DND-41 (cell line): ENCODE measurements at regions not wholly inside any gene's neighbourhood (a gene's known extent, or its start where the extent isn't known, plus 50 kb on each side); places are given as distances from the start of the nearest gene placed in this dataset.

ENCODE experiments used
- ATAC-seq: fragments of 200-7000 bp; cut with Tn5 transposase; 3 replicates; pipeline ENCODE4 v1.9.1; 2021; ENCODE audit warnings: low read depth; ENCODE audit not compliant: insufficient read depth
- DNase-seq: peaks from one replicate; pipeline ENCODE4 v3.0.0-alpha.2; 2020
- H2AFZ ChIP-seq: 2 replicates; pipeline ENCODE4 v1.6.0; 2012; ENCODE audit warnings: low read depth, low read length
- H3K27ac ChIP-seq: 2 replicates; pipeline ENCODE4 v1.5.1; 2012; ENCODE audit warnings: low read length, inconsistent platforms
- H3K27me3 ChIP-seq: fragments of 200-600 bp; sonication (generic); 2 replicates; pipeline ENCODE4 v1.6.0; 2012; ENCODE audit warnings: low read length, mild to moderate bottlenecking, inconsistent platforms; ENCODE audit not compliant: insufficient read depth, poor library complexity
- H3K36me3 ChIP-seq: 2 replicates; pipeline ENCODE4 v1.5.1; 2012; ENCODE audit warnings: low read length, inconsistent platforms; ENCODE audit not compliant: insufficient read depth
- H3K4me1 ChIP-seq: 2 replicates; pipeline ENCODE4 v1.5.1; 2012; ENCODE audit warnings: mild to moderate bottlenecking, low read length; ENCODE audit not compliant: insufficient read depth
- H3K4me2 ChIP-seq: 2 replicates; pipeline ENCODE4 v1.6.0; 2012; ENCODE audit warnings: mild to moderate bottlenecking, moderate library complexity, low read length, inconsistent platforms; ENCODE audit not compliant: insufficient read depth
- H3K4me3 ChIP-seq, 2 experiments: fragments of 200-600 bp in 1 of 2; shearing (Covaris generic) in 1 of 2; 2 replicates each; pipeline ENCODE4 v1.5.1; 2012 to 2016; ENCODE audit warnings: inconsistent platforms in 2 of 2, low read length in 2 of 2, mild to moderate bottlenecking in 2 of 2, low read depth in 1 of 2, moderate library complexity in 1 of 2
- H3K79me2 ChIP-seq: 2 replicates; pipeline ENCODE4 v1.6.0; 2012; ENCODE audit warnings: low read length, inconsistent platforms; ENCODE audit not compliant: insufficient read depth
- H3K9ac ChIP-seq: 2 replicates; pipeline ENCODE4 v1.6.0; 2012; ENCODE audit warnings: low read depth, mild to moderate bottlenecking, inconsistent platforms, low read length, moderate library complexity
- H3K9me3 ChIP-seq: 2 replicates; pipeline ENCODE4 v1.5.1; 2012; ENCODE audit warnings: low read length, moderate library complexity, mild to moderate bottlenecking, inconsistent platforms; ENCODE audit not compliant: insufficient read depth, severe bottlenecking
- H4K20me1 ChIP-seq: 2 replicates; pipeline ENCODE4 v1.6.0; 2012; ENCODE audit warnings: low read length; ENCODE audit not compliant: insufficient read depth
- CTCF ChIP-seq: IDR thresholded peaks from 2 replicates; pipeline ENCODE4 v1.5.1; 2012; ENCODE audit warnings: borderline replicate concordance, low read length, moderate library complexity, mild to moderate bottlenecking; ENCODE audit not compliant: poor library complexity, severe bottlenecking; ENCODE audit errors: extremely low read depth
- EZH2 ChIP-seq: IDR thresholded peaks from 3 replicates; pipeline ENCODE4 v1.6.1; 2012; ENCODE audit warnings: borderline replicate concordance, low read depth, mild to moderate bottlenecking, moderate library complexity, low read length, inconsistent platforms; ENCODE audit not compliant: severe bottlenecking

- Histone ChIP-seq H3K4me3 (no peak overlapping the region), H3K36me3 (no peaks in the 10 kb centered on the region), H3K9ac (no peak overlapping the region), H3K4me2 (no peak overlapping the region), H3K27ac (no peak overlapping the region), H4K20me1 (no peaks in the 10 kb centered on the region), H3K79me2 (no peaks in the 10 kb centered on the region), H3K4me1 (no peaks in the 10 kb centered on the region), H2AFZ (no peak overlapping the region), H3K9me3 (no peaks in the 10 kb centered on the region), H3K27me3 (peaks cover 5% of the 10 kb centered on the region)
- ATAC-seq (no peak), DNase-seq (no peak)
- TF ChIP-seq CTCF (no peak), EZH2 (no peak)
Measured at GRCh38 chr1:114209971-114210370, 56.3 kb upstream of the SYT6 start.

GRCh38 chr1:114208714-114209113 is 55.0 kb upstream of the SYT6 start:
- H3K27me3 ChIP-seq: peaks cover 5% of the 10 kb centered on the region
- TF ChIP-seq EZH2 (no peak), CTCF (no peak)

GRCh38 chr1:114208106-114208505 is 54.4 kb upstream of the SYT6 start:
- Histone ChIP-seq H3K9ac (no peak overlapping the region), H3K27ac (no peak overlapping the region), H2AFZ (no peak overlapping the region), H3K4me2 (no peak overlapping the region), H3K4me3 (no peak overlapping the region), H3K36me3 (no peaks in the 10 kb centered on the region), H3K9me3 (no peaks in the 10 kb centered on the region), H3K27me3 (peaks cover 5% of the 10 kb centered on the region), H3K79me2 (no peaks in the 10 kb centered on the region), H3K4me1 (no peaks in the 10 kb centered on the region), H4K20me1 (no peaks in the 10 kb centered on the region)
- DNase-seq (no peak), ATAC-seq (peak; percentile 17; the same call in 1 of the 3 replicates)
- TF ChIP-seq EZH2: no peak
- no peak for TF ChIP-seq CTCF

More at GRCh38 chr1:114208714-114209113, 55.0 kb upstream of the SYT6 start:
- Histone ChIP-seq H3K79me2 (no peaks in the 10 kb centered on the region), H2AFZ (no peak overlapping the region), H3K4me2 (no peak overlapping the region), H3K9me3 (no peaks in the 10 kb centered on the region), H3K36me3 (no peaks in the 10 kb centered on the region), H3K4me3 (no peak overlapping the region), H3K4me1 (no peaks in the 10 kb centered on the region), H3K9ac (no peak overlapping the region), H3K27ac (no peak overlapping the region), H4K20me1 (no peaks in the 10 kb centered on the region)
- ATAC-seq (no peak), DNase-seq (no peak)

- Histone ChIP-seq H3K79me2 (no peaks in the 10 kb centered on the region), H2AFZ (no peak overlapping the region), H3K9ac (no peak overlapping the region), H3K36me3 (no peaks in the 10 kb centered on the region), H3K4me2 (no peak overlapping the region), H3K27me3 (peaks cover 5% of the 10 kb centered on the region), H4K20me1 (no peaks in the 10 kb centered on the region), H3K4me1 (no peaks in the 10 kb centered on the region), H3K4me3 (no peak overlapping the region), H3K9me3 (no peaks in the 10 kb centered on the region), H3K27ac (no peak overlapping the region)
- DNase-seq (peak; percentile 21), ATAC-seq (peak; percentile 69)
- TF ChIP-seq EZH2: no peak
- no peak for TF ChIP-seq CTCF
Measured at GRCh38 chr1:114207635-114208034, 54.0 kb upstream of the SYT6 start.
